ENCODE measurements at regions not wholly inside any gene's neighbourhood (a gene's known extent, or its start where the extent isn't known, plus 50 kb on each side); places are given as distances from the start of the nearest gene placed in this dataset.

DNA sequence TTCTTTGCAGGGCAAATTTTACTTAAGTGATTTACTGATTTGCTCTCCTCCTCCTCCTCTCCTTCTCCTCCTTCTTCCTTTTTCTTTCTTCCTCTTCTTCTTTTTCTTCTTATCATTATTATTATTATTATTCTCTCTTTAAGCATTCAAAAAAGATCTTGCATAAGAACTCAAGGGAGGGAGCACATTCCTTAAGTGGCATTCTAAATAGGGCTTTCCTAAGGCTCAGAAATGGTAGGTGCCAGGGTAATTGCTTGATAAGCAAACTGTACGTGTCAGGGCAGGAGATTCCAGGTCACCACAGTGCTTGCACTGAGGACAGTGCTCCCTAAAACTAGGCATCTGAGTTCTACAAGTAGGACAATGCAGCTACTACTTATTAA lies 92.4 kb downstream of the SPTSSA start:
- Histone ChIP-seq H3K27me3 (ENCODE audit: insufficient read depth, low read depth, low read length) (no peaks in the 10 kb centered on the region), H3K79me2 (replicated peaks; ENCODE audit: insufficient read depth, low read length) (no peaks in the 10 kb centered on the region), H3K4me3 (ENCODE audit: low read length) (no peak overlapping the region), H2AFZ (ENCODE audit: low read depth, low read length) (no peak overlapping the region), H3K36me3 (ENCODE audit: insufficient read depth, low read length) (no peaks in the 10 kb centered on the region), H3F3A (ENCODE audit: insufficient read depth, low read length, poor library complexity, severe bottlenecking) (no peaks in the 10 kb centered on the region), H3K27ac (ENCODE audit: low read length) (no peak overlapping the region), H4K20me1 (ENCODE audit: insufficient read depth) (no peaks in the 10 kb centered on the region), H3K9ac (ENCODE audit: low read length) (no peak overlapping the region), H3K9me2 (ENCODE audit: insufficient read depth, low read length) (no peaks in the 10 kb centered on the region), H3K9me3 (ENCODE audit: low read length) (no peaks in the 10 kb centered on the region), H3K4me2 (ENCODE audit: low read length) (no peak overlapping the region)
- TF ChIP-seq EZH2 (IDR thresholded peaks at IDR 0.05; ENCODE audit: borderline replicate concordance, insufficient read depth, low read length, poor library complexity, severe bottlenecking) (no peak), POLR2AphosphoS5 (IDR thresholded peaks at IDR 0.05) (no peak), SMC3 (conservative IDR thresholded peaks at IDR 0.05; ENCODE audit: poor library complexity) (no peak), EP300 (conservative IDR thresholded peaks at IDR 0.05; ENCODE audit: poor library complexity, severe bottlenecking) (no peak), MXI1 (conservative IDR thresholded peaks at IDR 0.05; ENCODE audit: poor library complexity, severe bottlenecking) (no peak), TAF1 (IDR thresholded peaks at IDR 0.05; ENCODE audit: low read depth) (no peak), RAD21 (conservative IDR thresholded peaks at IDR 0.05) (no peak)
- TF ChIP-seq, protein P1, sequence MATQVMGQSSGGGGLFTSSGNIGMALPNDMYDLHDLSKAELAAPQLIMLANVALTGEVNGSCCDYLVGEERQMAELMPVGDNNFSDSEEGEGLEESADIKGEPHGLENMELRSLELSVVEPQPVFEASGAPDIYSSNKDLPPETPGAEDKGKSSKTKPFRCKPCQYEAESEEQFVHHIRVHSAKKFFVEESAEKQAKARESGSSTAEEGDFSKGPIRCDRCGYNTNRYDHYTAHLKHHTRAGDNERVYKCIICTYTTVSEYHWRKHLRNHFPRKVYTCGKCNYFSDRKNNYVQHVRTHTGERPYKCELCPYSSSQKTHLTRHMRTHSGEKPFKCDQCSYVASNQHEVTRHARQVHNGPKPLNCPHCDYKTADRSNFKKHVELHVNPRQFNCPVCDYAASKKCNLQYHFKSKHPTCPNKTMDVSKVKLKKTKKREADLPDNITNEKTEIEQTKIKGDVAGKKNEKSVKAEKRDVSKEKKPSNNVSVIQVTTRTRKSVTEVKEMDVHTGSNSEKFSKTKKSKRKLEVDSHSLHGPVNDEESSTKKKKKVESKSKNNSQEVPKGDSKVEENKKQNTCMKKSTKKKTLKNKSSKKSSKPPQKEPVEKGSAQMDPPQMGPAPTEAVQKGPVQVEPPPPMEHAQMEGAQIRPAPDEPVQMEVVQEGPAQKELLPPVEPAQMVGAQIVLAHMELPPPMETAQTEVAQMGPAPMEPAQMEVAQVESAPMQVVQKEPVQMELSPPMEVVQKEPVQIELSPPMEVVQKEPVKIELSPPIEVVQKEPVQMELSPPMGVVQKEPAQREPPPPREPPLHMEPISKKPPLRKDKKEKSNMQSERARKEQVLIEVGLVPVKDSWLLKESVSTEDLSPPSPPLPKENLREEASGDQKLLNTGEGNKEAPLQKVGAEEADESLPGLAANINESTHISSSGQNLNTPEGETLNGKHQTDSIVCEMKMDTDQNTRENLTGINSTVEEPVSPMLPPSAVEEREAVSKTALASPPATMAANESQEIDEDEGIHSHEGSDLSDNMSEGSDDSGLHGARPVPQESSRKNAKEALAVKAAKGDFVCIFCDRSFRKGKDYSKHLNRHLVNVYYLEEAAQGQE (IDR thresholded peaks at IDR 0.05; ENCODE audit: borderline replicate concordance): no peak
- TF ChIP-seq, protein P2, sequence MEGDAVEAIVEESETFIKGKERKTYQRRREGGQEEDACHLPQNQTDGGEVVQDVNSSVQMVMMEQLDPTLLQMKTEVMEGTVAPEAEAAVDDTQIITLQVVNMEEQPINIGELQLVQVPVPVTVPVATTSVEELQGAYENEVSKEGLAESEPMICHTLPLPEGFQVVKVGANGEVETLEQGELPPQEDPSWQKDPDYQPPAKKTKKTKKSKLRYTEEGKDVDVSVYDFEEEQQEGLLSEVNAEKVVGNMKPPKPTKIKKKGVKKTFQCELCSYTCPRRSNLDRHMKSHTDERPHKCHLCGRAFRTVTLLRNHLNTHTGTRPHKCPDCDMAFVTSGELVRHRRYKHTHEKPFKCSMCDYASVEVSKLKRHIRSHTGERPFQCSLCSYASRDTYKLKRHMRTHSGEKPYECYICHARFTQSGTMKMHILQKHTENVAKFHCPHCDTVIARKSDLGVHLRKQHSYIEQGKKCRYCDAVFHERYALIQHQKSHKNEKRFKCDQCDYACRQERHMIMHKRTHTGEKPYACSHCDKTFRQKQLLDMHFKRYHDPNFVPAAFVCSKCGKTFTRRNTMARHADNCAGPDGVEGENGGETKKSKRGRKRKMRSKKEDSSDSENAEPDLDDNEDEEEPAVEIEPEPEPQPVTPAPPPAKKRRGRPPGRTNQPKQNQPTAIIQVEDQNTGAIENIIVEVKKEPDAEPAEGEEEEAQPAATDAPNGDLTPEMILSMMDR (IDR thresholded peaks at IDR 0.05; ENCODE audit: poor library complexity, severe bottlenecking): no peak

DNA sequence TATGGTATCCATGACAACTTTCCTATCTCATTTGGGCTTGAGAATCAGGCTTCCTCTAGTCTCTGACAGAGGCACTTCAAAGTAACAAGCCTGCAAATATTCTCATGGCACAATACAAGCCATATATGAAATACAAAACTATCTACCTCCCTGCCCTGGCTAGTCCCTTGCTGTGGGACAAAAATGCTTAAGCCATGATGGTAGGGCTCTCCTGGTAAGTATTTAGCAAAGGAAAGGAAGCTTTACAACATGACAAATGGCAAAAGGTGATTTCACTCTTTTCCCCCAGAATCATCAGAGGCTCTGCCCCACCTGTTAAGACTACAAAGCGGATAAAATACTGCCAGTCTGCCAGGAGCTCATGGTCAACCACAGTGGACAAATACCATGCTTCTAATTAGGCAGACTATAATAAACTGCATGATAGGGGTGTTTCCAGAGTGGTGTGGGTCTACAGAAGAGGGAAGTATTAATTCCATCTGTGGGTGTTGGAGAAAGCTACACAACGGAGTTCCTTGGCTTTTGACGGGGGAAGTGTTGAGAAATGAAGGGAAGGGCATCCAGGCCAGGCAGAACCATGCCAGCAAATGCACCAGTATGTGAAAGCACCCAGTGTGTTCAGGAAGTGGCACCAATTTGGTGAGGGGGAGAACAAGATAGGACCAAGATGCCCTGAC lies 92.9 kb downstream of the SPTSSA start:
- Histone ChIP-seq H3F3A (ENCODE audit: insufficient read depth, low read length, poor library complexity, severe bottlenecking) (no peaks in the 10 kb centered on the region), H3K4me2 (ENCODE audit: low read length) (no peak overlapping the region), H3K9me3 (ENCODE audit: low read length) (no peaks in the 10 kb centered on the region), H3K9me2 (ENCODE audit: insufficient read depth, low read length) (no peaks in the 10 kb centered on the region), H3K27ac (ENCODE audit: low read length) (no peak overlapping the region), H2AFZ (ENCODE audit: low read depth, low read length) (no peak overlapping the region), H4K20me1 (ENCODE audit: insufficient read depth) (no peaks in the 10 kb centered on the region), H3K27me3 (ENCODE audit: insufficient read depth, low read depth, low read length) (no peaks in the 10 kb centered on the region), H3K36me3 (ENCODE audit: insufficient read depth, low read length) (no peaks in the 10 kb centered on the region), H3K9ac (ENCODE audit: low read length) (no peak overlapping the region), H3K79me2 (replicated peaks; ENCODE audit: insufficient read depth, low read length) (no peaks in the 10 kb centered on the region), H3K4me3 (ENCODE audit: low read length) (no peak overlapping the region)
- TF ChIP-seq RAD21 (conservative IDR thresholded peaks at IDR 0.05) (no peak), EP300 (conservative IDR thresholded peaks at IDR 0.05; ENCODE audit: poor library complexity, severe bottlenecking) (no peak), MXI1 (conservative IDR thresholded peaks at IDR 0.05; ENCODE audit: poor library complexity, severe bottlenecking) (no peak), SMC3 (conservative IDR thresholded peaks at IDR 0.05; ENCODE audit: poor library complexity) (no peak), TAF1 (IDR thresholded peaks at IDR 0.05; ENCODE audit: low read depth) (no peak), EZH2 (IDR thresholded peaks at IDR 0.05; ENCODE audit: borderline replicate concordance, insufficient read depth, low read length, poor library complexity, severe bottlenecking) (no peak), POLR2AphosphoS5 (IDR thresholded peaks at IDR 0.05) (no peak)
- TF ChIP-seq, protein P1 (IDR thresholded peaks at IDR 0.05; ENCODE audit: borderline replicate concordance): no peak
- TF ChIP-seq, protein P2 (IDR thresholded peaks at IDR 0.05; ENCODE audit: poor library complexity, severe bottlenecking): no peak
